CD4-positive, alpha-beta T cell treated with Interleukin-15 for 1 hour (primary cell): ENCODE measurements at regions not wholly inside any gene's neighbourhood (a gene's known extent, or its start where the extent isn't known, plus 50 kb on each side); places are given as distances from the start of the nearest gene placed in this dataset.
"Not testable (repeated sequence)": the region's sequence is repeated elsewhere in the genome, so short reads cannot be mapped to it uniquely, and the experiment has no call there.

Experiments used
- DNase-seq: peaks from one replicate; pipeline ENCODE4 v3.0.0-alpha.2; 2020

GRCh38 chr5:68066277-68066955, 149.1 kb upstream of the PIK3R1 start:
- no peak for DNase-seq

- not testable (repeated sequence) for DNase-seq
Measured at GRCh38 chr5:68065321-68065720, 150.2 kb upstream of the PIK3R1 start.

GRCh38 chr5:68060382-68060781, 155.2 kb upstream of the PIK3R1 start:
- no peak for DNase-seq

- DNase-seq: no peak
Measured at GRCh38 chr5:68057191-68057590, 158.4 kb upstream of the PIK3R1 start.

GRCh38 chr5:68055686-68056085, 159.9 kb upstream of the PIK3R1 start:
- no peak for DNase-seq

GRCh38 chr5:68054638-68055037, 160.9 kb upstream of the PIK3R1 start:
- no peak for DNase-seq

GRCh38 chr5:68053202-68053601, 162.4 kb upstream of the PIK3R1 start:
- DNase-seq: no peak

GRCh38 chr5:68049053-68049713, 166.4 kb upstream of the PIK3R1 start:
- DNase-seq: no peak

- DNase-seq: no peak
Measured at GRCh38 chr5:68048516-68048915, 167.0 kb upstream of the PIK3R1 start.

- DNase-seq: not testable (repeated sequence)
Measured at GRCh38 chr5:68048054-68048453, 167.5 kb upstream of the PIK3R1 start.

GRCh38 chr5:68047035-68047434, 168.5 kb upstream of the PIK3R1 start:
- no peak for DNase-seq

GRCh38 chr5:68046445-68046844, 169.1 kb upstream of the PIK3R1 start:
- DNase-seq: peak; percentile 51

- DNase-seq: peak; percentile 51
Measured at GRCh38 chr5:68041293-68041692, 174.3 kb upstream of the PIK3R1 start.

- no peak for DNase-seq
Measured at GRCh38 chr5:68037546-68037945, 178.0 kb upstream of the PIK3R1 start.

GRCh38 chr5:68033961-68034571, 181.5 kb upstream of the PIK3R1 start:
- no peak for DNase-seq

- DNase-seq: no peak
Measured at GRCh38 chr5:68033029-68033428, 182.5 kb upstream of the PIK3R1 start.

- no peak for DNase-seq
Measured at GRCh38 chr5:68032216-68032762, 183.3 kb upstream of the PIK3R1 start.

- no peak for DNase-seq
Measured at GRCh38 chr5:68028131-68028727, 187.3 kb upstream of the PIK3R1 start.

- no peak for DNase-seq
Measured at GRCh38 chr5:68027519-68027918, 188.0 kb upstream of the PIK3R1 start.

GRCh38 chr5:68026092-68026885, 189.3 kb upstream of the PIK3R1 start:
- no peak for DNase-seq

GRCh38 chr5:68024426-68024825, 191.1 kb upstream of the PIK3R1 start:
- DNase-seq: no peak

GRCh38 chr5:68021916-68022315, 193.6 kb upstream of the PIK3R1 start:
- no peak for DNase-seq

GRCh38 chr5:68021227-68021626, 194.3 kb upstream of the PIK3R1 start:
- DNase-seq: no peak
